Kidney epithelial cell (primary cell): ENCODE measurements at regions not wholly inside any gene's neighbourhood (a gene's known extent, or its start where the extent isn't known, plus 50 kb on each side); places are given as distances from the start of the nearest gene placed in this dataset.

ENCODE experiments used
- DNase-seq: peaks from one replicate; pipeline ENCODE4 v3.0.0-alpha.2; 2010; ENCODE audit warnings: low read depth
- H3K27me3 ChIP-seq: 2 replicates; pipeline ENCODE4 v1.6.0; 2011; ENCODE audit warnings: low read length; ENCODE audit not compliant: control insufficient read depth, insufficient read depth
- H3K36me3 ChIP-seq: 2 replicates; pipeline ENCODE4 v1.5.1; 2011; ENCODE audit warnings: low read length; ENCODE audit not compliant: control insufficient read depth, insufficient read depth
- H3K4me3 ChIP-seq: 2 replicates; pipeline ENCODE4 v1.5.1; 2011; ENCODE audit warnings: low read depth, mild to moderate bottlenecking, control low read depth, low read length
- TF ChIP-seq, protein P1 (sequence below): IDR thresholded peaks from 2 replicates; pipeline ENCODE4 v1.5.1; 2011; ENCODE audit warnings: mild to moderate bottlenecking, moderate library complexity, low read length, control low read depth, inconsistent platforms; ENCODE audit not compliant: insufficient read depth, poor library complexity, severe bottlenecking

- DNase-seq = no peak
- Histone ChIP-seq H3K36me3 (no peaks in the 10 kb centered on the region), H3K27me3 (no peaks in the 10 kb centered on the region), H3K4me3 (no peak overlapping the region)
- TF ChIP-seq, protein P1, sequence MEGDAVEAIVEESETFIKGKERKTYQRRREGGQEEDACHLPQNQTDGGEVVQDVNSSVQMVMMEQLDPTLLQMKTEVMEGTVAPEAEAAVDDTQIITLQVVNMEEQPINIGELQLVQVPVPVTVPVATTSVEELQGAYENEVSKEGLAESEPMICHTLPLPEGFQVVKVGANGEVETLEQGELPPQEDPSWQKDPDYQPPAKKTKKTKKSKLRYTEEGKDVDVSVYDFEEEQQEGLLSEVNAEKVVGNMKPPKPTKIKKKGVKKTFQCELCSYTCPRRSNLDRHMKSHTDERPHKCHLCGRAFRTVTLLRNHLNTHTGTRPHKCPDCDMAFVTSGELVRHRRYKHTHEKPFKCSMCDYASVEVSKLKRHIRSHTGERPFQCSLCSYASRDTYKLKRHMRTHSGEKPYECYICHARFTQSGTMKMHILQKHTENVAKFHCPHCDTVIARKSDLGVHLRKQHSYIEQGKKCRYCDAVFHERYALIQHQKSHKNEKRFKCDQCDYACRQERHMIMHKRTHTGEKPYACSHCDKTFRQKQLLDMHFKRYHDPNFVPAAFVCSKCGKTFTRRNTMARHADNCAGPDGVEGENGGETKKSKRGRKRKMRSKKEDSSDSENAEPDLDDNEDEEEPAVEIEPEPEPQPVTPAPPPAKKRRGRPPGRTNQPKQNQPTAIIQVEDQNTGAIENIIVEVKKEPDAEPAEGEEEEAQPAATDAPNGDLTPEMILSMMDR = no peak
Observed at GRCh38 chr4:3645711-3646679, 113.8 kb upstream of the LRPAP1 start.

DNA sequence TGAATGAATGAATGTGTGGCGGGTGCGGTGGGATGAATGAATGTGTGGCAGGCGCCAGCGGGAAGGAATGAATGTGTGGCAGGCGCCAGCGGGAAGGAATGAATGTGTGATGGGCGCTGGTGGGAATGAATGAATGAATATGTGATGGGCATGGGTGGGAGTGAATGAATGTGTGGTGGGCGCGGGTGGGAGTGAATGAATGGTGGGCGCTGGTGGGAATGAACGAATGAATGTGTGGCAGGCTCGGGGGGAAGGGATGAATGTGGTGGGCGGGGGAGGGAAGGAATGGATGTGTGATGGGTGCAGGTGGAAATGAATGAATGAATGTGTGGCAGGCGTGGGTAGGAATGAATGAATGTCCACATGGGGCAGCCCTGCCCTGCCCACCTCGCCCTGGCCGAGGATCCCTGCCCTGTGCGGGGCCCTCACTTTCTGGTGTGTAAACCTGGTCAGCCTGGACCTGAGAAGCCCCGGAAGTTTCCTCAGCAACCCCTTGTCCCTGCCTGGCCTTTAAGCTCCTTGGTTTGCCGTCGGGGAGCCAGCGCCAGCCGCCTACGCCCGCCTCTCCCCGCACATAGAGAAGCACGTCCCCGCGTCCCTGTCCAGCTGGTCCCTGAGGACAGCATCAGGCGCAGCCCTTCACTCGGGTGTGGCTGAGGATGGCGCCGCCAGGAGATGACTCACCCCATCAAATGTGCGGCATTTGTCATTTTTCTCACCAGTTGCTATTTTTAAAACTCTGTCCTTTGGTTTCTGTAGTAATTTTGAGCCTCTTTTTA is 112.8 kb upstream of the LRPAP1 start:
- H3K27me3 ChIP-seq = no peaks in the 10 kb centered on the region
- no peaks in the 10 kb centered on the region for H3K36me3 ChIP-seq
- DNase-seq = no peak
- TF ChIP-seq, protein P1 = no peak
- no peak overlapping the region for H3K4me3 ChIP-seq

- TF ChIP-seq, protein P1 = no peak
- Histone ChIP-seq H3K27me3 (no peaks in the 10 kb centered on the region), H3K4me3 (no peak overlapping the region), H3K36me3 (no peaks in the 10 kb centered on the region)
- DNase-seq = no peak
Observed at GRCh38 chr4:3643518-3644433, 111.6 kb upstream of the LRPAP1 start.

DNA sequence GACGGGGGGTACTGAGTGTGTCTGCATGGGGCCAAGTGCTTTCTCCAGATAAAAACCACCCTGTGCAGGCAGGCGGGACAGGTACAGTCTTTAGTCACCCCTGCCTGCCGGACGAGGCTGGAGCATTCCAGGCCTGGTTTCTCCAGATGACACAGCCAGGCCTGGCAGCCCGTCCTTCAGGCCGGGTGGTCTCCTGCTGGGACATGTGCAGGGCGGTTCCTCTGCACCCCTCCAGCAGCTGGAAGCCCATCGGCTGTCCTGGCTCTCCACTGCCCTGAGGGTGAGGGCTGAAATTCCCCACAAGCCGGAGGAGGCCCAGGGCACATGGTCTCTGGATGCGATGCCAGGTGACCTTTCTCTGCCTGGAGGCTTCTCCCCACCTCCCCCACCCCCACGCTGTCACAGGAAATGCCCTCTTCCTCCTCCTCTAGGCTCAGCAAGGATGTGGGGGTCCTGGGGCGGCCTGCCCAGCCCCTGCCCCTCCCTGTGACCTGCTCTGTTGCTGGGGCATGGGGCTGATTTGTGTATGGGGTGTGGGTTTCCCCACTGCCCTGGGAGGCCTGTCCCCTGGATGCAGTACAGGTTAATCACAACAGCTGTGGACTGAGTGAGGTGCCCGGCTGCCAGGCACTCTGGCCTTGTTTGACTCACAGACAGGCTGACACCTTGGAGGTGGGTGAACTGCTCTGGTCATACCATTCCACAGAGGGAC is 110.7 kb upstream of the LRPAP1 start:
- TF ChIP-seq, protein P1 = no peak
- Histone ChIP-seq H3K27me3 (no peaks in the 10 kb centered on the region), H3K4me3 (no peak overlapping the region), H3K36me3 (no peaks in the 10 kb centered on the region)
- DNase-seq = no peak

- no peak overlapping the region for H3K4me3 ChIP-seq
- H3K27me3 ChIP-seq = no peaks in the 10 kb centered on the region
- TF ChIP-seq, protein P1 = no peak
- H3K36me3 ChIP-seq = no peaks in the 10 kb centered on the region
- DNase-seq = no peak
Observed at GRCh38 chr4:3642056-3642630, 109.9 kb upstream of the LRPAP1 start.
